Nephron progenitor cell (in vitro differentiated cells): ENCODE measurements at regions not wholly inside any gene's neighbourhood (a gene's known extent, or its start where the extent isn't known, plus 50 kb on each side); places are given as distances from the start of the nearest gene placed in this dataset.

ENCODE experiments used
- DNase-seq: peaks from one replicate; pipeline ENCODE4 v3.0.0; 2021
- H3K27ac Mint-ChIP-seq: 2 replicates; pipeline ENCODE4 v1.8.0; 2021; ENCODE audit warnings: mild to moderate bottlenecking, moderate library complexity, mixed read lengths
- H3K27me3 Mint-ChIP-seq: 2 replicates; pipeline ENCODE4 v1.8.0; 2021; ENCODE audit warnings: mild to moderate bottlenecking, low read depth, mixed read lengths; ENCODE audit not compliant: poor library complexity
- H3K36me3 Mint-ChIP-seq: 2 replicates; pipeline ENCODE4 v1.8.0; 2021; ENCODE audit warnings: low read depth, mixed read lengths
- H3K4me1 Mint-ChIP-seq: 2 replicates; pipeline ENCODE4 v1.8.0; 2021; ENCODE audit warnings: mixed read lengths
- H3K4me3 Mint-ChIP-seq: 2 replicates; pipeline ENCODE4 v1.8.0; 2021; ENCODE audit warnings: mild to moderate bottlenecking, moderate library complexity, mixed read lengths
- H3K9me3 Mint-ChIP-seq: 2 replicates; pipeline ENCODE4 v1.8.0; 2021; ENCODE audit warnings: mild to moderate bottlenecking, moderate library complexity, mixed read lengths
- TF ChIP-seq, protein P1 (sequence below): fragments of 200-600 bp; sonication (generic); IDR thresholded peaks from 2 replicates; pipeline ENCODE4 v1.5.0; 2021; ENCODE audit warnings: antibody characterized with exemption

DNA sequence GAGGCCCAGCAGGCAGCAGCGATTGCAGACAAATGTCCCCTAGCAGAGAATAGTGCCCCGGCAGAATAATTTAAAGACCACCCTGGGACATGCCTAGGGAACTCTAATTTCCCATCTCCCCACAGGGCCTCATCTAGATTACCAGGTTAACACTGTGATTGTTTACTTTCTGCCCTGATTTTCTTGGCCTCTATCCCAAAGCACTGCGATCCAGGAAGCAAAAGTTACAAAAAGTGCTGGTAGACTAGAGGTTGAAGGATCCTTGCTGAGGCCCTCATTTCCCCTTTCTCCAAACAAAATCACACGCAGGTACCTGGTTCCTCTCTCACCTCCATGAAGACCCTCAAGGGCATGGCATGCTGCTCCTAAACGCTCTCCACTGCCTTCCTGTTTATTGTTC lies 229.7 kb downstream of the C1orf94 start:
- Mint-ChIP-seq H3K4me1 (peaks cover 25% of the 10 kb centered on the region), H3K36me3 (no peaks in the 10 kb centered on the region), H3K4me3 (no peak overlapping the region), H3K27me3 (peaks cover 14% of the 10 kb centered on the region), H3K9me3 (peaks cover 9% of the 10 kb centered on the region), H3K27ac (peak overlapping the region; percentile 72)
- no peak for DNase-seq
- TF ChIP-seq, protein P1, sequence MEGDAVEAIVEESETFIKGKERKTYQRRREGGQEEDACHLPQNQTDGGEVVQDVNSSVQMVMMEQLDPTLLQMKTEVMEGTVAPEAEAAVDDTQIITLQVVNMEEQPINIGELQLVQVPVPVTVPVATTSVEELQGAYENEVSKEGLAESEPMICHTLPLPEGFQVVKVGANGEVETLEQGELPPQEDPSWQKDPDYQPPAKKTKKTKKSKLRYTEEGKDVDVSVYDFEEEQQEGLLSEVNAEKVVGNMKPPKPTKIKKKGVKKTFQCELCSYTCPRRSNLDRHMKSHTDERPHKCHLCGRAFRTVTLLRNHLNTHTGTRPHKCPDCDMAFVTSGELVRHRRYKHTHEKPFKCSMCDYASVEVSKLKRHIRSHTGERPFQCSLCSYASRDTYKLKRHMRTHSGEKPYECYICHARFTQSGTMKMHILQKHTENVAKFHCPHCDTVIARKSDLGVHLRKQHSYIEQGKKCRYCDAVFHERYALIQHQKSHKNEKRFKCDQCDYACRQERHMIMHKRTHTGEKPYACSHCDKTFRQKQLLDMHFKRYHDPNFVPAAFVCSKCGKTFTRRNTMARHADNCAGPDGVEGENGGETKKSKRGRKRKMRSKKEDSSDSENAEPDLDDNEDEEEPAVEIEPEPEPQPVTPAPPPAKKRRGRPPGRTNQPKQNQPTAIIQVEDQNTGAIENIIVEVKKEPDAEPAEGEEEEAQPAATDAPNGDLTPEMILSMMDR, result no peak

DNA sequence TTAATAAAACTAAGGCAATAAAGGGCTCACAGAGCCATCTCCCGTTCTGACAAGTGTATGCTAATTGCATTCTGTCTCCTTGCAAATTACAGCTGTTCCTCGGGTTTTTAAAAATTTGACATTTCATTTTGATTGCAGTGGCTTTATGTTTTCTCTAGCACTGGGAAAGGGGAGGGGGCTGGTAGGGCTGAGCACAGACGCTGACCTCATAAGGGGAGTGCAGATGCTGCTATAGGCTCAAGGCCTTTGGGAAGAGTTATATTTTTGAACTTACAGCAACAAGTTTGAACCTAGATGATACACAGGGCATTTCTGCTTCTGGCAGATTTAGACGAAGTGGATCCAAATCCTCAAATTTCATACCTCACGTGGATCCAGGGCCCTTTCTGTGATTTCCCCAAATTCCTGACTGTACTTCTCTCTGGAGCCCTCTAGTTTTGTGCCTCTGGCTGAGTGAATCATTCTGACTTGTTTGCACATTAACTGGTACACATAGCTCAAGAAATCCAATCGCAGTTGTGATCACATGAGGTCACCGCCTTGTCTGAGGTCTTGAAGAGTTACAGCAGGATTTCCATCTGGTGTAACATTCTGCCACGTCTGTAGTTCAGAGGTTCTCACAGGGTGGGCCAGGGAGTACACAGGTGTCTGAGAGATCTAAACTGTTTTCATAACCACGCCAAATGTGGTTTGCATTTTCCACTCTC lies 230.3 kb downstream of the C1orf94 start:
- Mint-ChIP-seq H3K27ac (peak overlapping the region; percentile 72), H3K4me3 (no peak overlapping the region), H3K4me1 (peaks cover 25% of the 10 kb centered on the region), H3K27me3 (peaks cover 14% of the 10 kb centered on the region), H3K9me3 (peaks cover 9% of the 10 kb centered on the region), H3K36me3 (no peaks in the 10 kb centered on the region)
- no peak for DNase-seq
- TF ChIP-seq, protein P1, result no peak

DNA sequence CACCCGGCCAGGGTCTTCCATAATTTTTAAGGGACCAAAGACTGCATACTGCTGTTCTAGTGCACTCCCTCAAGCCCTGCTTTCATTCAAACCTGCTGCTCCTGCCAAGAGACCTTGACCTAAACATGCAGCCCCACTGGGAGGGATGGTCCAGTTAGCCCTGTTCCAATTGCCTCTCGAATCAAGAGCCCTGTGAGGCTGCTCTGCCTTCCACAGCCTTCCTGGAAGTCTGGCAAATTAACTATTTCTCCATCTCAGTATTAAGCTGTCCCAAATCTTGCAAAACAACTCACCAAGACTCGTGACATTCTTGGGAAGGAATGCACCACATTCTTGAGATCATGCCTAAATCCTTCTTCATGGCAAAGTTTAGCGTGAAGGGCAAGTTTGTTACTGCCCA lies 231.3 kb downstream of the C1orf94 start:
- peaks cover 18% of the 10 kb centered on the region for H3K27me3 Mint-ChIP-seq

GRCh38 chr1:34409689-34410229 lies 233.1 kb downstream of the C1orf94 start:
- H3K27ac Mint-ChIP-seq, result no peak overlapping the region
- no peaks in the 10 kb centered on the region for H3K36me3 Mint-ChIP-seq
- TF ChIP-seq, protein P1, result no peak
- peaks cover 34% of the 10 kb centered on the region for H3K4me1 Mint-ChIP-seq
- peaks cover 15% of the 10 kb centered on the region for H3K27me3 Mint-ChIP-seq
- peaks cover 4% of the 10 kb centered on the region for H3K9me3 Mint-ChIP-seq
- no peak overlapping the region for H3K4me3 Mint-ChIP-seq
- no peak for DNase-seq

More for the DNA sequence above, 231.3 kb downstream of the C1orf94 start:
- TF ChIP-seq, protein P1, result no peak
- H3K36me3 Mint-ChIP-seq, result no peaks in the 10 kb centered on the region
- no peak overlapping the region for H3K27ac Mint-ChIP-seq
- peaks cover 25% of the 10 kb centered on the region for H3K4me1 Mint-ChIP-seq
- peaks cover 9% of the 10 kb centered on the region for H3K9me3 Mint-ChIP-seq
- DNase-seq, result no peak
- no peak overlapping the region for H3K4me3 Mint-ChIP-seq

DNA sequence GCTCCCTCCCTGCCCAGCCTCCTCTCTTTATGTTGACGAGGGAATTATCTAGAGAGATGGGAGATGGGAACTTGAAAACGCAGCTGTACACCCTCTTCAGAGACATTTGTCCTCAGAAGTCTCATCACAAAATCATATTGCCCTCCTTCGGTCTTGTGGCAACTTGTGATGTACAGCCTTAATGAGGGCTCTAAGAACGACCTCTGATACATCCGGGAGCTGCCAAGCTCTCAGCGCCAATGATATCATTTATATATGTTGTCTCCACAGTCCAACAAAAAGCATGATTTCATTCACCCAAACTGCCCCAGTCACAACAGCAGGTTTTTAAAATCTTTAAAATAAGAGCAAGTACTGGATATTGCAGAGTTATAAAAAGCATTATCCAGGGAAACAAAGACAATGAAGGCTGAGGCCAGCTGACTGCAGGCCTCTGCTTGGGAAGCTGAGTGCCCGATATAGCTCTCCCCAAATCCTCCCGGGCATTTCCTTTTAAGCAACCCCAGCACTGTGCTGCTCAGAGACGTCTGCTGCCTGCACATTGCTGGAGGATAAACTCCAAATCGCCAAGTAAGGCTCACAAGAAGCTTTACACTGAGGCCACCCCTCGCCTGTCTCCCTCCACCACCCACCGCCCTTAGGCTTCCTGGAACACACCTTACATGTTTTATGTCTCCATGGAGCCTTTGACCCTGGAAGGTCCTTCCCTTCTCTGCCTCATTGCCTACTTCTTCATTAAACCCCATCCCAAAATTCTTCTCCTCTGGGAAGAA lies 236.1 kb downstream of the C1orf94 start:
- no peak for DNase-seq
- no peak overlapping the region for H3K27ac Mint-ChIP-seq
- TF ChIP-seq, protein P1, result no peak
- H3K36me3 Mint-ChIP-seq, result no peaks in the 10 kb centered on the region
- peaks cover 29% of the 10 kb centered on the region for H3K27me3 Mint-ChIP-seq
- no peak overlapping the region for H3K4me3 Mint-ChIP-seq
- H3K9me3 Mint-ChIP-seq, result peaks cover 4% of the 10 kb centered on the region
- H3K4me1 Mint-ChIP-seq, result peaks cover 25% of the 10 kb centered on the region
